Peyer's patch (tissue), 4 donors: ENCODE measurements at regions not wholly inside any gene's neighbourhood (a gene's known extent, or its start where the extent isn't known, plus 50 kb on each side); places are given as distances from the start of the nearest gene placed in this dataset.

Experiments
- POLR2A ChIP-seq, 2 donors: fragments of 450-650 bp; IDR thresholded peaks; one replicate each; pipeline ENCODE4 v1.5.1; 2017; ENCODE audit warnings: antibody characterized with exemption in 2 of 2, mild to moderate bottlenecking in 2 of 2, moderate library complexity in 2 of 2
- TF ChIP-seq, protein P1 (sequence below), 6 experiments: fragments of 450-650 bp in 4 of 6; fragments of 200-600 bp in 2 of 6; sonication (generic) in 1 of 6; IDR thresholded peaks; one replicate each; pipeline ENCODE4 v1.5.1; 2017 to 2019; ENCODE audit warnings: antibody characterized with exemption in 6 of 6, mild to moderate bottlenecking in 3 of 6, moderate library complexity in 1 of 6

DNA sequence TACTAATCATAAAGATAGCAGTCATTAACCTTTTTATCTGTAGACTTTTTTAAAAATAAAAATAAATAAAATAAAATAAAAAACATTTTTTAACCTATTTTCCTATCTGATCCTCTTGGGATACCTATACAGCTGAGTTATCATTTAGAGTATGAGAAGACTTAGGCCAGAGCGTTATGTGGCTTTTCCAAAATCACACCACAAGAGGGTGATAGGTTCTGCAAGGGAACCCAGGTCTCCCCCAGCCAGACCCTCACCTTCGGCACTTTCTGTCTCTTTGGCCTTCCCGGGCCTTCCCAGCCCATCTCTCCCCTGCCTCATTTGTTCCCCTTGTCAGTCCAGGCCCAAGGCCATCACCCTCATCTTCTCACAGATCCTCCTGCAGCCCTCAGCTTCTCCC, 311.7 kb downstream of the SMAD2 start:
- TF ChIP-seq, protein P1, sequence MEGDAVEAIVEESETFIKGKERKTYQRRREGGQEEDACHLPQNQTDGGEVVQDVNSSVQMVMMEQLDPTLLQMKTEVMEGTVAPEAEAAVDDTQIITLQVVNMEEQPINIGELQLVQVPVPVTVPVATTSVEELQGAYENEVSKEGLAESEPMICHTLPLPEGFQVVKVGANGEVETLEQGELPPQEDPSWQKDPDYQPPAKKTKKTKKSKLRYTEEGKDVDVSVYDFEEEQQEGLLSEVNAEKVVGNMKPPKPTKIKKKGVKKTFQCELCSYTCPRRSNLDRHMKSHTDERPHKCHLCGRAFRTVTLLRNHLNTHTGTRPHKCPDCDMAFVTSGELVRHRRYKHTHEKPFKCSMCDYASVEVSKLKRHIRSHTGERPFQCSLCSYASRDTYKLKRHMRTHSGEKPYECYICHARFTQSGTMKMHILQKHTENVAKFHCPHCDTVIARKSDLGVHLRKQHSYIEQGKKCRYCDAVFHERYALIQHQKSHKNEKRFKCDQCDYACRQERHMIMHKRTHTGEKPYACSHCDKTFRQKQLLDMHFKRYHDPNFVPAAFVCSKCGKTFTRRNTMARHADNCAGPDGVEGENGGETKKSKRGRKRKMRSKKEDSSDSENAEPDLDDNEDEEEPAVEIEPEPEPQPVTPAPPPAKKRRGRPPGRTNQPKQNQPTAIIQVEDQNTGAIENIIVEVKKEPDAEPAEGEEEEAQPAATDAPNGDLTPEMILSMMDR (IDR thresholded peaks at IDR 0.05): no peak
- TF ChIP-seq POLR2A (IDR thresholded peaks at IDR 0.05): no peak
